D341Med (cell line): ENCODE measurements at regions not wholly inside any gene's neighbourhood (a gene's known extent, or its start where the extent isn't known, plus 50 kb on each side); places are given as distances from the start of the nearest gene placed in this dataset.
"Not testable (repeated sequence)": the region's sequence is repeated elsewhere in the genome, so short reads cannot be mapped to it uniquely, and the experiment has no call there.

ENCODE experiments used
- DNase-seq: peaks from one replicate; pipeline ENCODE4 v3.0.0; 2012; ENCODE audit warnings: low spot score

DNA sequence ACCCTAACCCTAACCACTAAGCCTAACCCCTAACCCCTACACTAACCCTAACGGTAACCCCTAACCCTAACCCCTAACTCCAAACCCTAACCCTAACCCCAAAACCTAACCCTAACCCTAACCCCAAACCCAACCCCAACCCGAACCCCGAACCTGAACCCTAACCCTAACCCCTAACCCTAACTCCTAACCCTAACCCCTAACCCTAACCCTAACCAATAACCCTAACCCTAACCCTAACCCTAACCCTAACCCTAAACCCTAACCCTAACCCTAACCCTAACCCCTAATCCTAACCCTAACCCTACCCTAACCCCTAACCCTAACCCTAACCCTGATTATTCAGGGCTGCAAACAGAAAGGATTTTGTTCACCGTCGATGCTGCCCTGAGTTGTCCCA lies 144.6 kb upstream of the DUSP22 start:
- DNase-seq = not testable (repeated sequence)

- not testable (repeated sequence) for DNase-seq
These were observed 144.0 kb upstream of the DUSP22 start for GRCh38 chr6:148051-148984.

DNA sequence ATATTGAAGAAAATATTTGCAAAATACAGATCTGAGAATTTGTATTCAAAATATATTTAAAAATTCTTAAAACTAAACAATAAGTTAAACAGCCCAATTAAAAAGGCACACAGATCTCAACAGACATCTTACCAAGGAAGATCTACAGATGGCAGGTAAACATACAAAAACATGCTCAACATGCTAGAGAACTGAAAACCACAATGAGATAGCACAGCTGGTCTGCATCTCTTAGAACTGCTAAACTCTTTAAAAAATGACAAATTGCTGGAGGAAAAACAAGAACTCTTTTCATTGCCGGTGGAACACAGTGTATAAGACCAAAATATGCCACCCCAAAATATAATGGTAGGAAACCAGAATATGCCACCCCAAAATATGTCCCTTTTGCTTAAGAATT lies 142.1 kb upstream of the DUSP22 start:
- not testable (repeated sequence) for DNase-seq

DNA sequence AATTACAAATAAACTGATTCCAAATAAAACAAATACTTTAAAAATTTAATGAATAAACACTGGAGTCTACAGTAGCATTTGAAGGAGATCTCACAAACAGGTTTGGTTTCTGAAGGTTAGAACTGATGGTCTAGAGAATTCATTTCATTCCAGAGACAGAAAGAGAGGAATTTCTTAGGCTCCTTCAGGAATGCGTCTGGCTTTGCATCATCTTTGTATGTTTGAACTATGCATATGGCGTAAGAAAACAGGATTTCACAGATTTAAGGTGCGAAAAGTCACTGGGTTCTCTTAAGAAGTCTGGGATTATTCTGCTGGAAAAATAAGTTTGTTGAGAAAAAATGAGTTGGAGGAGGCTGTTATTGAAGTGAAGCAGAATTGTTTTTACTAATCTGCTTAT lies 139.9 kb upstream of the DUSP22 start:
- not testable (repeated sequence) for DNase-seq

DNA sequence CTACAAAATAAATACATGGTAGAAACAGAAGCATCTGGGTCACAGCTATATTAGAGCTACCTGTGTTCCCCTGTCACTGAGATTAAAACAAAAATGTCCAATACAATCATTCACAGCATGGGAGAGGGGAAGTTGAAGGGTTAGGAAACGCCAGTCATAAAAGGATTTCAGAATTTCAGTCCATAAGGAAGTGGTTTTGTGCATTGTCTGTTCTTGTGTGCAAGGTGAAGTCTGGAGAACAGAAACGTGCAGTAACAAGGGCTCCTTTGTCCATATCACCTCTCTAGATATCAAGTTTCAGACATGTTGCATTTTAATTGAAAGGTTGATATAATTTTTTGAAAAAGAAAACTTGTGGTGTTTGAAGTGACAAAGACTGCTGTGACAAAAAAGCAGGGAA lies 139.3 kb upstream of the DUSP22 start:
- DNase-seq = not testable (repeated sequence)

DNA sequence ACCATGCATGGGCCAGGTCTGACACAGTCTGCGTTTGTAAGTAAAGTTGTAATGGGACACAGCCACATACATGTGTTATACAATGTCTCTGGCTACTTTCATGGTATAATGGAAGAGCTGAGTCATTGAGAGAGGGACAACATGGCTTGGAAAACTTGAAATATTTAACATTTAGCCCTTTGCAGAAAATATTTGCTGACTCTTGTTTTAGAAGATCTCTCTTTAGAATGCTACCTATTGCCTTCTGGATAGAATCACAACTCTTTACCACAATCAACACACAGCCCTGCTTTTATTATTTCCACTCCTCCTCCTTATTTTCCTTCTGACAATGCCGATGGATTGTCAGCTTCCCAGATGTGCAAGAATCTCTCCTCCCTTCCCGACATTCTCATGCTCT lies 138.4 kb upstream of the DUSP22 start:
- DNase-seq = not testable (repeated sequence)

- not testable (repeated sequence) for DNase-seq
These were observed 137.8 kb upstream of the DUSP22 start for GRCh38 chr6:154321-155092.

GRCh38 chr6:156010-156409 lies 136.3 kb upstream of the DUSP22 start:
- DNase-seq = no peak

- DNase-seq = not testable (repeated sequence)
These were observed 135.7 kb upstream of the DUSP22 start for GRCh38 chr6:156441-157140.

- not testable (repeated sequence) for DNase-seq
These were observed 135.1 kb upstream of the DUSP22 start for GRCh38 chr6:157176-157575.

DNA sequence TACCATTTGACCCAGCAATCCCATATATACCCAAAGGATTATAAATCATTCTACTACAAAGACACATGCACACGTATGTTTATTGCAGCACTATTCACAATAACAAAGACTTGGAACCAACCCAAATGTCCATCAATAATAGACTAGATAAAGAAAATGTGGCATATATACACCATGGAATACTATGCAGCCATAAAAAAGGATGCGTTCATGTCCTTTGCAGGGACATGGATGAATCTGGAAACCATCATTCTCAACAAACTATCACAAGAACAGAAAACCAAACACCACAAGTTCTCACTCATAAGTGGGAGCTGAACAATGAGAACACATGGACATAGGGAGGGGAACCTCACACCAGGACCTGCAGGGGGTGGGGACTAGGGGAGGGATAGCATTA lies 130.6 kb upstream of the DUSP22 start:
- DNase-seq = not testable (repeated sequence)

DNA sequence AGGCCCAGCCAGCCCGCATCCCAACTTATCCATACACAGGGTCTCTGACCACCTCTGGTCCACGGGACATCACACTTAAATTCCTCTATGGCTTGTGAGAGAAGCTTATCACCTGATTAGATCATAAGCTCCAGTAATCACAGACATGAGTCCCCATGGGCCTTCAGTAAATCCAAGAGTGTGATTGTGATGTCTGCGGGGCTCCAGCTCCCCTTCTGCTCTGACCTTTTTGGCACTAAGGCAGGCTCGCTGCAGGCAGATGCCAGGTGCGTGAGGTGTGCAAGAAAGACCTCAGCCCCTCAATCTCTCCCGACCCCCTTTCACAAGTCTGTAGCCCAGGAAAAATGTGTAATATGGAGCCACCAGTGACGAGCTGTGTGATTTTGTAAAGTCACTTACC lies 127.6 kb upstream of the DUSP22 start:
- DNase-seq = peak; percentile 71

DNA sequence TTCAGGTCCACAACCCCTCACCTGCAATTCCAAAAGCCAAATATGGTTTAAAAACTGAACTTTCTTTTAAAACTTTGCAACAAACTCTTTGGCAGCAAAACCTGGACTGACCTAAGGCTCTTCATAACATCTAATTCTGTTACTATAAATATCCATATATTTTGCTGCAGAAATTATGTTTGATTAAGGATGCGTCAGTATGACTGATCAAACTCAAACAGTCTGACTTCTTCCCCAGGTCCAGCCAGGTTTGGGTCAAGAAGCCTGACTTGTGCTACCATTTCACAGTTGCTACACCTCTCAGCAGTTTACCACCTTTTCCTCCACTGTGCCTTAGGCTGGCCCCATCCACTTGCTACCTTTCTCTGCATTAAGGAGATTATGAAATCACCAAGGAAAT lies 127.0 kb upstream of the DUSP22 start:
- DNase-seq = no peak

DNA sequence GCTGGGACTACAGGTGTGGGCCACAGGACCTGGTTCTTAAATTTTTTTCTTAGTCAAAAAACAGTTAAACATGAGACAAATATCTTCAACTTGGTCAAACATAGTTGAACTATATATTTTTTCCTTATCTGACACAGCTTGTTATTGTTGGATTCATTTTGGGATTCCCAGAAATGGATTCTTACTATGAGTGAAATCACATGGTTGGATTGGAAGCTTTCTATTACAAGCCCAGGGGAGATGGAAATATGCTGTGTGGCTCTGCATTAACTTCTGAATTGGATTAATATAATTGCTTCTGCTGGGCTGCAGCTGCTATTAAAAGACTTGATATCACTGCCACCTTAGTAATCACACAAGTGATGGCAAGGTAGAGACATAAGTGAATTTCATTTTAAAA lies 126.4 kb upstream of the DUSP22 start:
- no peak for DNase-seq

- no peak for DNase-seq
These were observed 123.3 kb upstream of the DUSP22 start for GRCh38 chr6:168865-169455.

DNA sequence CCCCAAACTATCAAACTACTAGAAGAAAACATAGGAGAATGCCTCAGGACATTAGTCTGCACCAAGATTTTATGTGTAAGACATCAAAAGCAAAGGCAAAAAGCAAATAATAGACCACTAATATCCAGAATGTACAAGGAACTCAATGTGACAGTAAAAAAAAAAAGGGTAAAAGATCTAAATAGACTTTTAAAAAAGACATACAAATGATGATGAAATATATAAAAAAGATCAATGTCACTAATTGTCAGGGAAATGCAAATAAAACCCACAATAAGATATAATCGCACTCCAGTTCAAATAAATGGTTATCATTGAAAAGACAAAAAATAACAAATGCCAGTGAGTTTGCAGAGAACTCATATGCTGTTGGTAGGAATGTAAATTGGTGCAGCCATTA lies 118.3 kb upstream of the DUSP22 start:
- no peak for DNase-seq

GRCh38 chr6:175680-176079 lies 116.6 kb upstream of the DUSP22 start:
- DNase-seq = no peak

DNA sequence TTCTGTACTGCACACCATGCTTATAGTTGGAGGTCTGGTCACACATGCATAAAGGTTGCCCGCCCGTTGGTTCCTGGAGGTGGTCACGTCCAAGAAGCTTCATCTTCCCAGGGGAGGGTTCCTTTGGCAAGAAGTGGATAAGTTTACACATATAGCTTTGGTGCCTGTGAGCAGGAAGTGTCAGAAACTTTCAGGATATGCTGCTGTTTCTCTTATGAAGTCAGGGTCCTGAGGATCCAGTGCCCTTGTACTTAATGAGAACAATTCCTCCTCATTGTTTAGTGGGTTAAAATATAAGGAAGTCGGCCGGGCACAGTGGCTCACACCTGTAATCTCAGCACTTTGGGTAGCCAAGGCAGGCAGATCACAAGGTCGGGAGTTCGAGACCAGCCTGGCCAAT lies 115.5 kb upstream of the DUSP22 start:
- no peak for DNase-seq

GRCh38 chr6:178119-178518 lies 114.2 kb upstream of the DUSP22 start:
- no peak for DNase-seq

DNA sequence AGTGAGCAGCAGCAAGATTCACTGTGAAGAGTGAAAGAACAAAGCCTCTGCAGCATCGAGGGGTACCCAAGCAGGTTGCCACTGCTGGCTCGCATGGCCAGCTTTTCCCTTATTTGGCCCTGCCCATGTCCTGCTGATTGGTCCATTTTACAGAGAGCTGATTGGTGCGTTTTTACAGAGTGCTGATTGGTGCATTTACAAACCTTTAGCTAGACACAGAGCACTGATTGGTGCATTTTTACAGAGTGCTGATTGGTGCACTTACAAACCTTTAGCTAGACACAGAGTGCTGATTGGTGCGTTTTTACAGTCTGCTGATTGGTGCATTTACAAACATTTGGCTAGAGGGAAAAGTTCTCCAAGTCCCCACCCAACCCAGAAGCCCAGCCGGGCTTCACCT lies 113.4 kb upstream of the DUSP22 start:
- not testable (repeated sequence) for DNase-seq

- DNase-seq = no peak
These were observed 112.8 kb upstream of the DUSP22 start for GRCh38 chr6:179340-179950.
